Type B pancreatic cell (in vitro differentiated cells): ENCODE measurements at regions not wholly inside any gene's neighbourhood (a gene's known extent, or its start where the extent isn't known, plus 50 kb on each side); places are given as distances from the start of the nearest gene placed in this dataset.

ENCODE experiments used
- DNase-seq: peaks from one replicate; pipeline ENCODE4 v3.0.0; 2021; ENCODE audit warnings: mixed read lengths; ENCODE audit not compliant: unreplicated experiment; ENCODE audit errors: extremely low spot score
- H3K27ac Mint-ChIP-seq: 2 replicates; pipeline ENCODE4 v1.8.0; 2021; ENCODE audit warnings: mild to moderate bottlenecking, mixed read lengths
- H3K27me3 Mint-ChIP-seq: 2 replicates; pipeline ENCODE4 v1.8.0; 2021; ENCODE audit warnings: mixed read lengths
- H3K36me3 Mint-ChIP-seq: 2 replicates; pipeline ENCODE4 v1.8.0; 2021; ENCODE audit warnings: mixed read lengths
- H3K4me1 Mint-ChIP-seq: one replicate; pipeline ENCODE4 v1.8.0; 2021; ENCODE audit warnings: mixed read lengths; ENCODE audit not compliant: unreplicated experiment
- H3K4me3 Mint-ChIP-seq: 2 replicates; pipeline ENCODE4 v1.8.0; 2021; ENCODE audit warnings: mild to moderate bottlenecking, mixed read lengths
- H3K9me3 Mint-ChIP-seq: 2 replicates; pipeline ENCODE4 v1.8.0; 2021; ENCODE audit warnings: mixed read lengths
- TF ChIP-seq, protein P1 (sequence below): fragments of 200-600 bp; sonication (generic); conservative IDR thresholded peaks from 2 replicates; pipeline ENCODE4 v1.5.0; 2021; ENCODE audit warnings: antibody characterized with exemption, mild to moderate bottlenecking

GRCh38 chr16:86672179-86672863, 94.0 kb downstream of the FOXL1 start:
- Mint-ChIP-seq H3K27ac (no peak overlapping the region), H3K36me3 (no peaks in the 10 kb centered on the region), H3K4me3 (no peak overlapping the region), H3K4me1 (peaks cover 34% of the 10 kb centered on the region), H3K9me3 (peaks cover 5% of the 10 kb centered on the region), H3K27me3 (peaks cover 38% of the 10 kb centered on the region)
- DNase-seq, result no peak
- TF ChIP-seq, protein P1, sequence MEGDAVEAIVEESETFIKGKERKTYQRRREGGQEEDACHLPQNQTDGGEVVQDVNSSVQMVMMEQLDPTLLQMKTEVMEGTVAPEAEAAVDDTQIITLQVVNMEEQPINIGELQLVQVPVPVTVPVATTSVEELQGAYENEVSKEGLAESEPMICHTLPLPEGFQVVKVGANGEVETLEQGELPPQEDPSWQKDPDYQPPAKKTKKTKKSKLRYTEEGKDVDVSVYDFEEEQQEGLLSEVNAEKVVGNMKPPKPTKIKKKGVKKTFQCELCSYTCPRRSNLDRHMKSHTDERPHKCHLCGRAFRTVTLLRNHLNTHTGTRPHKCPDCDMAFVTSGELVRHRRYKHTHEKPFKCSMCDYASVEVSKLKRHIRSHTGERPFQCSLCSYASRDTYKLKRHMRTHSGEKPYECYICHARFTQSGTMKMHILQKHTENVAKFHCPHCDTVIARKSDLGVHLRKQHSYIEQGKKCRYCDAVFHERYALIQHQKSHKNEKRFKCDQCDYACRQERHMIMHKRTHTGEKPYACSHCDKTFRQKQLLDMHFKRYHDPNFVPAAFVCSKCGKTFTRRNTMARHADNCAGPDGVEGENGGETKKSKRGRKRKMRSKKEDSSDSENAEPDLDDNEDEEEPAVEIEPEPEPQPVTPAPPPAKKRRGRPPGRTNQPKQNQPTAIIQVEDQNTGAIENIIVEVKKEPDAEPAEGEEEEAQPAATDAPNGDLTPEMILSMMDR, result no peak

- TF ChIP-seq, protein P1, result no peak
- peaks cover 28% of the 10 kb centered on the region for H3K4me1 Mint-ChIP-seq
- H3K4me3 Mint-ChIP-seq, result no peak overlapping the region
- no peak overlapping the region for H3K27ac Mint-ChIP-seq
- H3K27me3 Mint-ChIP-seq, result peaks cover 34% of the 10 kb centered on the region
- no peaks in the 10 kb centered on the region for H3K36me3 Mint-ChIP-seq
- peaks cover under 1% of the 10 kb centered on the region for H3K9me3 Mint-ChIP-seq
- DNase-seq, result no peak
These were observed 95.0 kb downstream of the FOXL1 start for GRCh38 chr16:86673090-86673955.

DNA sequence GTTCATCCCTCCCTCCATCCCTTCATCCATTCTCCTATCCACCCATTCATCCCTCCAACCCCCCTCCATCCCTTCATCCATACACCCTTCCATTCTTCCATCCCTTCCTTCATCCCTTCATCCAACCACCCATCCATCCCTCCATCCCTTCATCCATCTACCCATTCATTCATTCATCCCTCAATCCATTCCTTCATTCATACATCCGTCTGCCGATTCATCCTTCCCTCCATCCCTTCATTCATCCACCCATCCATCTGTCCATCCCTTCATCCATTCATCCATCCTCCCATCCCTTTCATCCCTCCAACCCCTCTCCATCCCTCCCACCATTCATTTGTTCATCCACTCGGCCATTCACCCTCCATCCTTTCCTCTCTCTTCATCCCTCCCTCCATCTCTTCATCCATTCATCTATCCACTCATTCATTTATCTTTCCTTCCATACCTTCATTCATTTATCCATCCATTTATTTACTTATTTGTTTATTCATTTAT, 95.7 kb downstream of the FOXL1 start:
- no peaks in the 10 kb centered on the region for H3K36me3 Mint-ChIP-seq
- TF ChIP-seq, protein P1, result no peak
- peaks cover 21% of the 10 kb centered on the region for H3K4me1 Mint-ChIP-seq
- no peaks in the 10 kb centered on the region for H3K9me3 Mint-ChIP-seq
- H3K4me3 Mint-ChIP-seq, result no peak overlapping the region
- H3K27me3 Mint-ChIP-seq, result peaks cover 28% of the 10 kb centered on the region
- no peak overlapping the region for H3K27ac Mint-ChIP-seq
- no peak for DNase-seq

DNA sequence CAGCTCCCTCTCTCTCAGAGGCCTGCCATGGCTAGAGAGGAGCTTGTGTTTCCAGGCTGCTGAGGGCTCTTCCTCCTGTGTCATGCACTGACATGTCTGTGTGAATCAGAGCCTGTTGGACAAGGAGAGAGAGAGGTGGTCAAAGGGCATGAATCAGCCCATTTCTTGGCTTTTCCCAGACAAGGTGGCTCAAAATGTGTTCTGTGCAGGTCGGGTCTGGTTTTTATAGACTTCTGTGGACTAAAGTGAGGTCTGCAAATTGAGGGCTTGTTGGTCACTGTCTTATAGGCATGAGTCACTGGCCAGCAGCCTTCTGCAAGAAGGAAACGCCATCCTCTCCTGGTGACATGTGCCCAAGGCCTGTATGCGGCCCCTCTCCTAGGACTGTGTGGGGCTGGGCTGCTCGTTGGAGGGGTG, 97.9 kb downstream of the FOXL1 start:
- TF ChIP-seq, protein P1, result no peak
- DNase-seq, result no peak
- Mint-ChIP-seq H3K27ac (no peak overlapping the region), H3K36me3 (peaks cover 3% of the 10 kb centered on the region), H3K27me3 (peaks cover 6% of the 10 kb centered on the region), H3K9me3 (peaks cover 6% of the 10 kb centered on the region), H3K4me3 (no peak overlapping the region), H3K4me1 (peaks cover 17% of the 10 kb centered on the region)

- Mint-ChIP-seq H3K4me1 (peaks cover 12% of the 10 kb centered on the region), H3K27me3 (peaks cover 18% of the 10 kb centered on the region), H3K27ac (no peak overlapping the region), H3K4me3 (no peak overlapping the region), H3K9me3 (peaks cover 6% of the 10 kb centered on the region), H3K36me3 (peaks cover 3% of the 10 kb centered on the region)
- no peak for DNase-seq
- TF ChIP-seq, protein P1, result no peak
These were observed 101.1 kb downstream of the FOXL1 start for GRCh38 chr16:86679490-86679889.
